GM12891 (cell line): ENCODE measurements at regions not wholly inside any gene's neighbourhood (a gene's known extent, or its start where the extent isn't known, plus 50 kb on each side); places are given as distances from the start of the nearest gene placed in this dataset.

Source experiments
- PAX5 ChIP-seq: IDR thresholded peaks from 2 replicates; pipeline ENCODE4 v1.6.1; 2011; ENCODE audit warnings: low read length, moderate library complexity, mild to moderate bottlenecking; ENCODE audit not compliant: insufficient read depth, severe bottlenecking
- POLR2A ChIP-seq: IDR thresholded peaks from 2 replicates; pipeline ENCODE4 v1.6.1; 2011; ENCODE audit warnings: low read depth, low read length, control low read depth
- POLR2AphosphoS5 ChIP-seq: IDR thresholded peaks from 2 replicates; pipeline ENCODE4 v1.6.1; 2011; ENCODE audit warnings: low read depth, low read length, control low read depth
- SPI1 ChIP-seq: IDR thresholded peaks from 2 replicates; pipeline ENCODE4 v1.6.1; 2011; ENCODE audit warnings: low read depth, low read length, control low read depth
- TAF1 ChIP-seq: IDR thresholded peaks from 2 replicates; pipeline ENCODE4 v1.6.1; 2011; ENCODE audit warnings: low read depth, low read length, control low read depth

GRCh38 chr1:37112430-37112829 is 78.1 kb upstream of the GRIK3 start:
- TF ChIP-seq POLR2A (no peak), POLR2AphosphoS5 (no peak), TAF1 (no peak), PAX5 (no peak), SPI1 (no peak)
